ENCODE measurements at regions not wholly inside any gene's neighbourhood (a gene's known extent, or its start where the extent isn't known, plus 50 kb on each side); places are given as distances from the start of the nearest gene placed in this dataset.

DNA sequence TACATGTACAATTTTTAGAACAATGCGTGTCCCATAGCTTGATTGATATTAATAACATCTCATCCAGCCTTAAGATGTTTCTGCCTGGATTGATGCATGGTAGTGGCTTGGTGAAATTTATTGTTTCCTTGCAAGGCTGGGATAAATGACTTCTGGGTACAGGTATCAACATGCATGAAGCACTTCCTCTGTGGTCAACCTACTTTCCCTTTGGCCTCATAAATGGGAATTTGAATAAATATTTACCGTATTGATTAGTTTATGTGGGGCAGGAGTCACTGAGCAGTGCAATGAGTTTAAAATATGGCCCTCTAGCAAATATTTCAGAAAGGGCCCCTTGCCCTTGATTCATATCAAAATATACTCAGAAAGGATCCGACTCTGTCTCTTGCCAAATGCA, 83.9 kb upstream of the KCNE2 start:
- TF ChIP-seq, protein P1, sequence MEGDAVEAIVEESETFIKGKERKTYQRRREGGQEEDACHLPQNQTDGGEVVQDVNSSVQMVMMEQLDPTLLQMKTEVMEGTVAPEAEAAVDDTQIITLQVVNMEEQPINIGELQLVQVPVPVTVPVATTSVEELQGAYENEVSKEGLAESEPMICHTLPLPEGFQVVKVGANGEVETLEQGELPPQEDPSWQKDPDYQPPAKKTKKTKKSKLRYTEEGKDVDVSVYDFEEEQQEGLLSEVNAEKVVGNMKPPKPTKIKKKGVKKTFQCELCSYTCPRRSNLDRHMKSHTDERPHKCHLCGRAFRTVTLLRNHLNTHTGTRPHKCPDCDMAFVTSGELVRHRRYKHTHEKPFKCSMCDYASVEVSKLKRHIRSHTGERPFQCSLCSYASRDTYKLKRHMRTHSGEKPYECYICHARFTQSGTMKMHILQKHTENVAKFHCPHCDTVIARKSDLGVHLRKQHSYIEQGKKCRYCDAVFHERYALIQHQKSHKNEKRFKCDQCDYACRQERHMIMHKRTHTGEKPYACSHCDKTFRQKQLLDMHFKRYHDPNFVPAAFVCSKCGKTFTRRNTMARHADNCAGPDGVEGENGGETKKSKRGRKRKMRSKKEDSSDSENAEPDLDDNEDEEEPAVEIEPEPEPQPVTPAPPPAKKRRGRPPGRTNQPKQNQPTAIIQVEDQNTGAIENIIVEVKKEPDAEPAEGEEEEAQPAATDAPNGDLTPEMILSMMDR (IDR thresholded peaks at IDR 0.05; ENCODE audit: poor library complexity) = no peak
- no peak for TF ChIP-seq EZH2 (IDR thresholded peaks at IDR 0.05; ENCODE audit: borderline replicate concordance)
- no peak for TF ChIP-seq EZH2phosphoT487 (IDR thresholded peaks at IDR 0.05; ENCODE audit: low read depth, severe bottlenecking, unreplicated experiment)

All from hepatocyte (in vitro differentiated cells).